NCI-H2196 (cell line): ENCODE measurements at regions not wholly inside any gene's neighbourhood (a gene's known extent, or its start where the extent isn't known, plus 50 kb on each side); places are given as distances from the start of the nearest gene placed in this dataset.
"Not testable (repeated sequence)": the region's sequence is repeated elsewhere in the genome, so short reads cannot be mapped to it uniquely, and the experiment has no call there.

Experiments used
- DNase-seq: peaks from one replicate; lab custom pipeline; 2025; ENCODE audit not compliant: unreplicated experiment; lab: John Stamatoyannopoulos, UW

DNA sequence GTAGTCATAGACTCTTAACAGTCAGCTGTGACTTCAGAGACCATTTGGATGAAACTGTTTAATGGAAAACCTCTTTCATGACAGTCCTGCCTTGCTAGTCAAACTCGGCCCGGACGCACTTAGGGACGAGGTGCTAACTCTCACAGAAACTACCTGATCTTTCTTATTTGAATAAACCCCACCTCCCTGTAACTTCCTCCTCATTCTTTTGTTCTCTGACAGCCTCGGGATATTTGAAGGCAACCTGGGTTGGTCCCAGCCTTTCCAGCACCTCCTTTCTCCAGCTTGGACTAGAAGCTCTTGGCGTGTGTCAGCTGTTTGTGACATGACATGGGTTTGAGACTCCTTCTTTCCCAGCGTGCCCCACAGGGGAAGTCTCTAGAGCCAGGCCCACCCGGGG lies 175.3 kb upstream of the EXOC2 start:
- DNase-seq = no peak

DNA sequence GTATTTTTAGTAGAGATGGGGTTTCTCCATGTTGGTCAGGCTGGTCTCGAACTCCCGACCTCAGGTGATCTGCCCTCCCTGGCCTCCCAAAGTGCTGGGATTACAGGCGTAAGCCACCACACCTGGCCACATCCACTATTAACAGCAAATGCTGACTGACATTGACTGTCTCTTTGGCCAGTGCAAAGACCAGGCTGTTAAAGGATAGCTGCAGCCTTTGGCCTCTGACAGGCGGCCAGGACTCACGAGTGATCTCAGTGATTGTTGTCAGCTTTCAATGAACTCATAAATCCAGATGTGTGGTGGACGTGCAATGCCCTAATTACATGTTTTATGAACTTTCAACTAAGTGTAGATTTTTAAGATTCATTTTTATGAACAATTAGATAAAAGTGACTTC lies 174.4 kb upstream of the EXOC2 start:
- DNase-seq = no peak

DNA sequence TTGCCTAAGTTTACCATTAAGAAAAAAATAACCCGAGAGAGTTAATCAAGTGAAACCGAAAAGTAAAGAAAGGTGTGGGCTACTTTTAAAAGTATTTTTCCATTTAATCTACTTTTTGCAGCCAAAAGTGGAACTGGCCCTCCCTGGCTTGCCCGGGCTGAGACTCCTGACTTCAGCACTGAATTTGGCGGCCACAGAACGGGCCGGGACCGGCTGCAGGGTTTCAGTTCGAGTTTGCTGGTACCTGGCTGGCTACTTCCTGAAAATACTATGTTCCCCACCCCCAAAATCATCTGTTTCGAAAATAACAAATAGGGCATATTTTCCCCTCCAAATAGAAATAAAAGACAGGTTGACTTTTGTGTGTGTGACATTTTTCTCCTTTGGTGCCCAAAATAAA lies 173.4 kb upstream of the EXOC2 start:
- no peak for DNase-seq

DNA sequence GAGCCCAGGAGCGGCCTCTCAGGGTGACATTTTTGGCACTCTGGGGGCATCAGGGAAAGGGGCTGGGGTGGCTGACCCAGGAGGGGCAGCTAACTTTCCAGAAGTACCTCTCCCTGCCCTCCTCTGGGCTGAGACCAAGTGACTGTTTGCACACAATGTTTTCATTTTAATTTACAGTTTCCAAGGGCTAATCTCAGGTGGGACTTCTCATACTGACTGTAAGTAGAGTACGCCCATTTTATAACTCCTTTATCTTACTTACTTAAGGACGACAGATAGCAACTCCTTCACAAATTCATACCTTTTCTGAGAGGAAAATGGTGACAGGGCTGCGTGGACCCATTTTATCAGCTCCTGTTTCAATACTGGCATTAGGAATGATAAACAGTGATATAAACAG lies 172.9 kb upstream of the EXOC2 start:
- no peak for DNase-seq

DNA sequence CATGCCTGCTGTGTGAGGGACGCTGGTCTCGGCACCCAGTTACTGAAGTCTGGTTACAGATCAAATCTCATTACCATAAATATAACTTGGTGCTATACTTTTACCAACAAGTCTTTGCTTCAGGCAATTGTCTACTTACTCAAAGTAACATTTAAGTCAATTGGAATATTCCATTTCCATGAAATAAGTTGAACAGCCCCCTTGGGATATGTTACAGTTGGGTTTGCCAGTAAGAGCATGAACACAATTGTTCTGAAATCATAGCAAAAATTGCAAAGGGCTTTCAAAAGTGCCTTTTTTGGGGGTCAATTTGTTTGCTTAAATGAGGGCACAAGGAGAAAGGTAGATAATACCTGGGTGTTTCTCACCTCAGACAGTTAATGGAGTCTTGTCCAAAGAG lies 170.9 kb upstream of the EXOC2 start:
- no peak for DNase-seq

DNA sequence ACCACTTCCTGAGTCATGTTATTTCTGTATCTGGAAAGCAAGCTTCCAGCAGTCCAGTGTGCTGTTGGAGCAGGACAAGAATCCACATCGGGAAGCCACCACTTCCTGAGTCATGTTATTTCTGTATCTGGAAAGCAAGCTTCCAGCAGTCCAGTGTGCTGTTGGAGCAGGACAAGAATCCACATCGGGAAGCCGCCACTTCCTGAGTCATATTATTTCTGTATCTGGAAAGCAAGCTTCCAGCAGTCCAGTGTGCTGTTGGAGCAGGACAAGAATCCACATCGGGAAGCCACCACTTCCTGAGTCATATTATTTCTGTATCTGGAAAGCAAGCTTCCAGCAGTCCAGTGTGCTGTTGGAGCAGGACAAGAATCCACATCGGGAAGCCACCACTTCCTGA lies 170.2 kb upstream of the EXOC2 start:
- not testable (repeated sequence) for DNase-seq

GRCh38 chr6:859936-860335 lies 167.0 kb upstream of the EXOC2 start:
- no peak for DNase-seq

- DNase-seq = no peak
Measured at GRCh38 chr6:854406-855118, 161.6 kb upstream of the EXOC2 start.

DNA sequence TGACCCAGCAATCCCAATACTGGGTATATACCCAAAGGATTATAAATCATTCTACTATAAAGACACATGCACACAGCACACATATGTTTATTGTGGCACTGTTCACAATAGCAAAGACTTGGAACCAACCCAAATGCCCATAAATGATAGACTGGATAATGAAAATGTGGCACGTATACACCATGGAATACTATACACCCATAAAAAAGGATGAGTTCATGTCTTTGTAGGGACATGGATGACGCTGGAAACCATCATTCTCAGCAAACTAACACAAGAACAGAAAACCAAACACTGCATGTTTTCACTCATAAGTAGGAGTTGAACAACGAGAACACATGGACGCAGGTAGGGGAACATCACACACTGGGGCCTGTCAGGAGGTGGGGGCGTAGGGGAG lies 159.3 kb upstream of the EXOC2 start:
- DNase-seq = not testable (repeated sequence)

DNA sequence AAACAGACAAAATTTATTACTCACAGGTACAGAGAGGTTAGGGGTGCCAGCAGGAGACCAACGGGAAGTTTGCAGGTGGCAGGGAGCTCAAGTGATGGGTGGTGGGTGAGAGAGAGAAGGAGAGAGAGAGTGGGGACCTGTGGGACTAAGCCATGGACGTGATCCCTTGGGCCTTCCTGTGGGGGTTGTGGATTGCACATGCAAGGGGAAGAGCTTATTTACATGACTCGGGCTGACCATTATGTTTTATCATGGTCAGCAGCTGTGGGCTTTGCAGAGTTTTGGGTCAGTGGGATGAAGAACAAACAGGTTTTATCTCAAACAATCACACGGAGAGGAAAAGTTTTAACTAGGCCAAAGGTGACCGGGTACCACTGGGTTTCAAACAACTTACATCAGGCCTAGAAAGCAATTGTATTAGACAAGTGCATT lies 156.2 kb upstream of the EXOC2 start:
- DNase-seq = no peak

- DNase-seq = no peak
Measured at GRCh38 chr6:845566-845965, 152.6 kb upstream of the EXOC2 start.

DNA sequence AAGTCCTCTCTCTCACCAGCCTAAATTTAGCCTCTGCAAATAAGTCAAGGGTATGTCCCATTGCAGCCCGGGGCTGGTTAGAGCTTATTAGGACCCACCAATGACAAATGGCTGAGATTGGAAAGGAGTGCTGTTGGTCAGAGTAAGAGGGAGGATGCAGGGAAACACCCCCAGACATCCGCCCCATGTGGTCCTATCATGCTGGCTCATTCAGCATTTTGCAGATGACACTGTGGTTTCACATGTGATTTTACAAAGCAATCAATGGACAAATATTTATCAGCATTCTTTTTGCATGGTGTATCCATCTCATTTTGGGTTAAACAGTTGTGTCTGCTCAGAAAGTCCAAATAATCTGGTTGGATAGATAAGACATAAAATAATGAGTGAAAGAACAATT lies 152.2 kb upstream of the EXOC2 start:
- DNase-seq = no peak

- no peak for DNase-seq
Measured at GRCh38 chr6:842141-842540, 149.2 kb upstream of the EXOC2 start.

GRCh38 chr6:841569-841968 lies 148.6 kb upstream of the EXOC2 start:
- no peak for DNase-seq

GRCh38 chr6:839201-839600 lies 146.3 kb upstream of the EXOC2 start:
- DNase-seq = no peak

- no peak for DNase-seq
Measured at GRCh38 chr6:837380-837779, 144.4 kb upstream of the EXOC2 start.

DNA sequence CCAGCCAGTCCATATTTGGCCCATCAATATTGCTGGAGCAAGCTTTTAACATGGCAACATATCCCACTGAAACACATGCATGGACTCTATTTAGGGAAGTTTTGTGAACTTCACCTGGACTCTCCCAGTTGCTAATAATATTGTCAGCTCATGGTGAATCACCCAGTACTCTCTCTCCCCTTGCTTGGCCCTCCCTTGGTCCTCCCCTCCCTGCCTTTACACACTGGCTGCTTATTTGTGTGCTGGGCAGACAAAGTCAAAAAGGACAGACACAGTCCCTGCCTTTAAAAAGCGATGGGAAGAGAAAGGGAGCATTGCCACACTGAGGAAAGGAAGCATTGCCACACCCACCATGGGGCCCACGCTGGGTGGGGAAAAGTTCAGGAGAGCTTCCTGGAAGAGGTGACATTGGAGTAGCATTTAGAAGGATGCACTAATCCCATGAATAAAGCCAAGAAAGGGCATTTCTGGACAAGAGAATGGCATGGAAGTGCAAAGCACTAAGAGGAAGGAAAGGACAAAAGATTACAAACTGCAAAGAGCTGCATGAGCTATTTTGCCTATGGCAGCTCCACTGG lies 143.4 kb upstream of the EXOC2 start:
- no peak for DNase-seq

DNA sequence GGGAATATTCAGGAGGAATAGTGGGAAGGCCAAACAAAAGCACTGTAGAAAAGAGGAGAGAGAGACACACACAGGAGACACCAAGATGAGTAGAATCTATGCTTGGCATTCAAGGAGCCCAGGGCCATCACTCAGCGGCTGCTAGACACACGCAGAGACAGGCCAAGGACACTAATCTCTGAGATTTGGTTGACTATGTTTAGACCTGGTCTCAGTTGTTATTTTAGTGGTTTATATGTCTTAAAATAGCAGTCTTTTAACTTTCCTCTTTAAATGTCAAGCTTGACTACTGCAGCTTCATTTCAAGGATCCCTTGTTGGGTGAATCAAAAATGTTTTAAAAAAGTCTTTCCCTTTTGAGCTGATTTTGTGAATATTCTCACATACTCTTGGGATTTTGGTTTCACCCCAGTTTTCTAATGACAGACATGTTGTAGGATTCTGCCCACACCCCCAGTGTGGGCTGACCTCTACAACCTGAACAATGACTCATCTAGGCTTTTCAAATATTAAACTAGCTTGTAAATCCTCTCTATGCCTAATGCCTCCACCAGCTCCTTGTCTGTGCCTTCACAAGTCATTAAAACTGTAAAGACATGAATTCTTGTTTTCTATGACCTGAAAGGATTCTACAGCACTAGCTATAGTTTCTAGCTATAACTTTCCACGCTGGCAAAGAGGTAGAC lies 142.7 kb upstream of the EXOC2 start:
- no peak for DNase-seq

DNA sequence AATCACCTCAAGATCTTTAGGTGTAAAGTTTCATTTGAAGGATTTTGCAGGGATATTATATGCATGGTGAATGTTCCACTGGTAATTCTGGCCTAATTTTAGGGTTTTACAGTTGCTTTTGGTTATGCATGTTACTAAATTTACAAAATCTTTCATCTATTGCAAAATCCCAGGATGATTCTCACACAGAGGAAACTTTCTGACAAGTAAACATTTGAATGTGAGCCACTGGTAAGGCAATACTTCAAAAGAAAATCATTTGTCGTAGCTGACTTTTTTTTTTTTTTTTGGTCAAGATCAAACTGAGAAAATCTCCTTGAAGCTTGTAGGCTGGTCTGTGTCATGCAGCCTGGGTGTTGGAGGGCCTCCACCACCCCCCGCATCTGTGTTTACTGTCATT lies 141.9 kb upstream of the EXOC2 start:
- DNase-seq = no peak

- DNase-seq = no peak
Measured at GRCh38 chr6:834190-834589, 141.3 kb upstream of the EXOC2 start.

DNA sequence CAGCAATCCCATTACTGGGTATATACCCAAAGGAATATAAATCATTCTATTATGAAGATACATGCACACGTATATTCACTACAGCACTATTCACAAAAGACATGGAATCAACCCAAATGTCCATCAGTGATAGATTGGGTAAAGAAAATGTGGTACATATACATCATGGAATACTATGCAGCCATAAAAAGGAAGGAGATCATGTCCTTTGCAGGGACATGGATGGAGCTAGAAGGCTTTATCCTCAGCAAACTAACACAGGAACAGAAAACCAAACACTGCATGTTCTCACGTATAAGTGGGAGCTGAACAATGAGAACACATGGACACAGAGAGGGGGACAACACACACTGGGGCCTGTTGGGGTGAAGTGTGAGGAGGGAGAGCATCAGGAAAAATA lies 139.9 kb upstream of the EXOC2 start:
- not testable (repeated sequence) for DNase-seq

DNA sequence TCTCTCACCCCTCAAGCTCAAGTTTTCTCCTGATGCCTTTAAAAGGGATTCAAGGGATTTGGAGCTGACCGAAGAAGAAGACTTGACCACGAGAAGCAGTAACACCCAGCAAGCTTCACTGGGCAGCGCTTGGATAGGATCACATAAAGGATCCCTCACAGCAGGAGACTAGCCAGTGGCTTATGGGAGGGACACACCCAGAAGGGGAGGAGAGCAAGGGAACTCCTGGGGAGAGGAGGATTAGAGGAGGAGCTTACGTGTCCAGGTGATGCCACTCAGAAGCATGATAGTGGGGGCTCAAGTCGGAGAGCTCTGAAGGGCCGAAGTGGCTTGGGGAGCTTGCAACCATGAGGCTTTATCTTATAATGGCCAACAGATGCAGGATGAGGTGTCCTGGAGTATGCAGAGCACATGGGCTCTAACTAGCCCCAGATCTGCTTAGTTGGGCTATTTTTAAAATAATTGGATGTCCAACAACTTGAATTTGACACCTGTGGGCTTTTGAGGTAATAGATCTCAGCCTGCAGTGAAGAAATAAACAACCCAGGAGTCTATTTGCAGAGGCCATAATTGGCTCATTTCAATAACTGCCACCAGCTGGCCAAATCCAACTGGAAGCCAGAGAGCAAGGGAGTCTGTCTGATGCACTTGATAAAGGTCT lies 137.9 kb upstream of the EXOC2 start:
- no peak for DNase-seq
